Thyroid gland (tissue), 4 donors: ENCODE measurements at regions not wholly inside any gene's neighbourhood (a gene's known extent, or its start where the extent isn't known, plus 50 kb on each side); places are given as distances from the start of the nearest gene placed in this dataset.

ENCODE experiments used
- DNase-seq, 2 donors: peaks; one replicate each; pipeline ENCODE4 v3.0.0-alpha.2; 2019
- H3K27ac ChIP-seq, 3 donors: fragments of 200-600 bp; sonication (generic); 1 replicate in 2 of 3; 2 replicates in 1 of 3; pipeline ENCODE4 v1.5.1; 2016 to 2019; ENCODE audit warnings: mild to moderate bottlenecking in 1 of 3, moderate library complexity in 1 of 3
- H3K27me3 ChIP-seq: fragments of 200-600 bp; sonication (generic); one replicate; pipeline ENCODE4 v1.5.1; 2019
- H3K36me3 ChIP-seq, 2 donors: fragments of 200-600 bp; sonication (generic); one replicate each; pipeline ENCODE4 v1.5.1; 2016 to 2019
- H3K4me1 ChIP-seq, 2 donors: fragments of 200-600 bp; sonication (generic); one replicate each; pipeline ENCODE4 v1.5.1; 2017 to 2019
- H3K4me3 ChIP-seq, 3 donors: fragments of 200-600 bp; sonication (generic); replicated peaks in 1 of 3; 1 replicate in 2 of 3; 2 replicates in 1 of 3; pipeline ENCODE4 v1.5.1; 2016; ENCODE audit warnings: mild to moderate bottlenecking in 1 of 3
- H3K9me3 ChIP-seq: fragments of 200-600 bp; sonication (generic); one replicate; pipeline ENCODE4 v1.5.1; 2017
- CTCF ChIP-seq, 6 experiments: fragments of 200-600 bp in 3 of 6; fragments of 450-650 bp in 3 of 6; sonication (generic) in 3 of 6; IDR thresholded peaks; one replicate each; pipeline ENCODE4 v1.5.1; 2016 to 2019; ENCODE audit warnings: antibody characterized with exemption in 6 of 6, mild to moderate bottlenecking in 2 of 6, inconsistent platforms in 1 of 6, moderate library complexity in 1 of 6
- POLR2A ChIP-seq, 2 donors: fragments of 450-650 bp; IDR thresholded peaks; one replicate each; pipeline ENCODE4 v1.6.1; 2017; ENCODE audit warnings: antibody characterized with exemption in 2 of 2, mild to moderate bottlenecking in 2 of 2, moderate library complexity in 1 of 2
- WGBS, 2 donors: methylation state at CpG; one replicate each; pipeline ENCODE4 v1.1.5; 2017; 5-methylcytosine and 5-hydroxymethylcytosine counted together
- intact Hi-C: fragments of 100-400 bp; cut with DNase I; formaldehyde crosslinking; loops from one replicate; pipeline ENCODE4 v1.15.1; 2023

GRCh38 chr2:64391940-64392339, 62.0 kb upstream of the LGALSL start:
- TF ChIP-seq POLR2A (IDR thresholded peaks at IDR 0.05) = no peak
- H3K4me1 ChIP-seq = no peaks in the 10 kb centered on the region
- intact Hi-C loops = no loop called here
- WGBS, 2 donors = 85 to 90% methylated on average over 1 of the region's 1 CpG
- DNase-seq = no peak
- H3K9me3 ChIP-seq = no peaks in the 10 kb centered on the region
- H3K27me3 ChIP-seq = no peaks in the 10 kb centered on the region
- no peak overlapping the region for H3K27ac ChIP-seq
- no peak overlapping the region for H3K4me3 ChIP-seq
- H3K36me3 ChIP-seq = no peaks in the 10 kb centered on the region

- no peak overlapping the region for H3K27ac ChIP-seq
- TF ChIP-seq POLR2A (IDR thresholded peaks at IDR 0.05) (no peak), CTCF (IDR thresholded peaks at IDR 0.05) (no peak)
- WGBS, 2 donors = 88 to 100% methylated on average over 2 of the region's 2 CpGs
- DNase-seq = no peak
- H3K4me3 ChIP-seq = no peak overlapping the region
- no peaks in the 10 kb centered on the region for H3K36me3 ChIP-seq
- H3K27me3 ChIP-seq = no peaks in the 10 kb centered on the region
- intact Hi-C loops = no loop called here
- H3K9me3 ChIP-seq = no peaks in the 10 kb centered on the region
- no peaks in the 10 kb centered on the region for H3K4me1 ChIP-seq
These were observed 61.4 kb upstream of the LGALSL start for GRCh38 chr2:64392529-64392928.

GRCh38 chr2:64393383-64394010, 60.5 kb upstream of the LGALSL start:
- TF ChIP-seq POLR2A (IDR thresholded peaks at IDR 0.05) = no peak
- no peak for TF ChIP-seq CTCF (IDR thresholded peaks at IDR 0.05)
- DNase-seq = no peak
- no peaks in the 10 kb centered on the region for H3K4me1 ChIP-seq
- no peaks in the 10 kb centered on the region for H3K27me3 ChIP-seq
- intact Hi-C loops = no loop called here
- H3K9me3 ChIP-seq = no peaks in the 10 kb centered on the region
- no peak overlapping the region for H3K27ac ChIP-seq
- no peak overlapping the region for H3K4me3 ChIP-seq
- H3K36me3 ChIP-seq = no peaks in the 10 kb centered on the region
- 78 to 91% methylated on average over 3 of the region's 3 CpGs for WGBS, 2 donors

- no peaks in the 10 kb centered on the region for H3K36me3 ChIP-seq
- 94 to 99% methylated on average over 3 of the region's 3 CpGs for WGBS, 2 donors
These were observed 59.8 kb upstream of the LGALSL start for GRCh38 chr2:64394153-64394552.

GRCh38 chr2:64396001-64396400, 58.0 kb upstream of the LGALSL start:
- intact Hi-C loops = loop anchor here (5.0 kb wide), 1 partner anchor 46 kb away; no protein-coding TSS in a partner anchor
- no peak overlapping the region for H3K4me3 ChIP-seq
- H3K27me3 ChIP-seq = no peaks in the 10 kb centered on the region
- H3K4me1 ChIP-seq = peaks cover 6 to 15% of the 10 kb centered on the region in 2 donors
- DNase-seq = no peak
- H3K9me3 ChIP-seq = no peaks in the 10 kb centered on the region
- H3K27ac ChIP-seq = no peak overlapping the region
- 95 to 100% methylated on average over 5 of the region's 5 CpGs for WGBS, 2 donors
- no peak for TF ChIP-seq POLR2A (IDR thresholded peaks at IDR 0.05)
- no peak for TF ChIP-seq CTCF (IDR thresholded peaks at IDR 0.05)
- no peaks in the 10 kb centered on the region for H3K36me3 ChIP-seq

More at GRCh38 chr2:64394153-64394552, 59.8 kb upstream of the LGALSL start:
- intact Hi-C loops = no loop called here
- no peaks in the 10 kb centered on the region for H3K4me1 ChIP-seq
- no peaks in the 10 kb centered on the region for H3K27me3 ChIP-seq
- H3K27ac ChIP-seq = no peak overlapping the region
- DNase-seq = no peak
- no peaks in the 10 kb centered on the region for H3K9me3 ChIP-seq
- no peak overlapping the region for H3K4me3 ChIP-seq
- no peak for TF ChIP-seq CTCF (IDR thresholded peaks at IDR 0.05)
